ENCODE measurements at regions not wholly inside any gene's neighbourhood (a gene's known extent, or its start where the extent isn't known, plus 50 kb on each side); places are given as distances from the start of the nearest gene placed in this dataset.

- no peak for TF ChIP-seq CTCF (IDR thresholded peaks at IDR 0.05; ENCODE audit: low read length)
- no peak for TF ChIP-seq EZH2 (IDR thresholded peaks at IDR 0.05; ENCODE audit: borderline replicate concordance, low read length)
- no peak overlapping the region for H2AFZ ChIP-seq (ENCODE audit: low read length)
- H3K9ac ChIP-seq (ENCODE audit: low read length): no peak overlapping the region
- H3K27me3 ChIP-seq (ENCODE audit: insufficient read depth, low read length): no peaks in the 10 kb centered on the region
- no peaks in the 10 kb centered on the region for H3K9me3 ChIP-seq (ENCODE audit: low read length)
- H3K4me2 ChIP-seq (ENCODE audit: low read length): no peak overlapping the region
- H3K9me2 ChIP-seq (ENCODE audit: low read depth, low read length): no peaks in the 10 kb centered on the region
- H3K79me2 ChIP-seq (ENCODE audit: insufficient read depth, low read length): no peaks in the 10 kb centered on the region
- H3K4me3 ChIP-seq (ENCODE audit: low read depth, low read length, poor library complexity, severe bottlenecking): no peak overlapping the region
- H3K27ac ChIP-seq (ENCODE audit: low read depth, low read length, poor library complexity, severe bottlenecking): no peak overlapping the region
- H3F3A ChIP-seq (ENCODE audit: insufficient read depth, low read length): no peaks in the 10 kb centered on the region
- H4K20me1 ChIP-seq (ENCODE audit: insufficient read depth, low read length): no peaks in the 10 kb centered on the region
- H3K36me3 ChIP-seq (ENCODE audit: insufficient read depth, low read length): no peaks in the 10 kb centered on the region
- H3K4me1 ChIP-seq (ENCODE audit: insufficient read depth, low read length, severe bottlenecking): no peaks in the 10 kb centered on the region
Measured at GRCh38 chr4:52259978-52260377, 208.9 kb downstream of the SPATA18 start.

- H3K36me3 ChIP-seq (ENCODE audit: insufficient read depth, low read length): no peaks in the 10 kb centered on the region
- no peak overlapping the region for H3K4me2 ChIP-seq (ENCODE audit: low read length)
- H2AFZ ChIP-seq (ENCODE audit: low read length): no peak overlapping the region
- H3K4me3 ChIP-seq (ENCODE audit: low read depth, low read length, poor library complexity, severe bottlenecking): no peak overlapping the region
- no peak overlapping the region for H3K27ac ChIP-seq (ENCODE audit: low read depth, low read length, poor library complexity, severe bottlenecking)
- H3K79me2 ChIP-seq (ENCODE audit: insufficient read depth, low read length): no peaks in the 10 kb centered on the region
- H3K9me2 ChIP-seq (ENCODE audit: low read depth, low read length): no peaks in the 10 kb centered on the region
- no peaks in the 10 kb centered on the region for H3F3A ChIP-seq (ENCODE audit: insufficient read depth, low read length)
- H3K4me1 ChIP-seq (ENCODE audit: insufficient read depth, low read length, severe bottlenecking): no peaks in the 10 kb centered on the region
- H3K9me3 ChIP-seq (ENCODE audit: low read length): no peaks in the 10 kb centered on the region
- no peaks in the 10 kb centered on the region for H3K27me3 ChIP-seq (ENCODE audit: insufficient read depth, low read length)
- H3K9ac ChIP-seq (ENCODE audit: low read length): no peak overlapping the region
- TF ChIP-seq CTCF (IDR thresholded peaks at IDR 0.05; ENCODE audit: low read length): no peak
- TF ChIP-seq EZH2 (IDR thresholded peaks at IDR 0.05; ENCODE audit: borderline replicate concordance, low read length): no peak
- no peaks in the 10 kb centered on the region for H4K20me1 ChIP-seq (ENCODE audit: insufficient read depth, low read length)
Measured at GRCh38 chr4:52260514-52261210, 209.6 kb downstream of the SPATA18 start.

- Histone ChIP-seq H4K20me1 (ENCODE audit: insufficient read depth, low read length) (no peaks in the 10 kb centered on the region), H3K36me3 (ENCODE audit: insufficient read depth, low read length) (no peaks in the 10 kb centered on the region), H3F3A (ENCODE audit: insufficient read depth, low read length) (no peaks in the 10 kb centered on the region), H3K27me3 (ENCODE audit: insufficient read depth, low read length) (no peaks in the 10 kb centered on the region), H2AFZ (ENCODE audit: low read length) (no peak overlapping the region), H3K4me3 (ENCODE audit: low read depth, low read length, poor library complexity, severe bottlenecking) (no peak overlapping the region), H3K4me2 (ENCODE audit: low read length) (no peak overlapping the region), H3K9ac (ENCODE audit: low read length) (no peak overlapping the region), H3K27ac (ENCODE audit: low read depth, low read length, poor library complexity, severe bottlenecking) (no peak overlapping the region), H3K79me2 (ENCODE audit: insufficient read depth, low read length) (no peaks in the 10 kb centered on the region), H3K4me1 (ENCODE audit: insufficient read depth, low read length, severe bottlenecking) (no peaks in the 10 kb centered on the region), H3K9me3 (ENCODE audit: low read length) (no peaks in the 10 kb centered on the region), H3K9me2 (ENCODE audit: low read depth, low read length) (no peaks in the 10 kb centered on the region)
- TF ChIP-seq CTCF (IDR thresholded peaks at IDR 0.05; ENCODE audit: low read length) (no peak), EZH2 (IDR thresholded peaks at IDR 0.05; ENCODE audit: borderline replicate concordance, low read length) (no peak)
Measured at GRCh38 chr4:52263607-52264006, 212.5 kb downstream of the SPATA18 start.
